ENCODE measurements at regions not wholly inside any gene's neighbourhood (a gene's known extent, or its start where the extent isn't known, plus 50 kb on each side); places are given as distances from the start of the nearest gene placed in this dataset.

DNA sequence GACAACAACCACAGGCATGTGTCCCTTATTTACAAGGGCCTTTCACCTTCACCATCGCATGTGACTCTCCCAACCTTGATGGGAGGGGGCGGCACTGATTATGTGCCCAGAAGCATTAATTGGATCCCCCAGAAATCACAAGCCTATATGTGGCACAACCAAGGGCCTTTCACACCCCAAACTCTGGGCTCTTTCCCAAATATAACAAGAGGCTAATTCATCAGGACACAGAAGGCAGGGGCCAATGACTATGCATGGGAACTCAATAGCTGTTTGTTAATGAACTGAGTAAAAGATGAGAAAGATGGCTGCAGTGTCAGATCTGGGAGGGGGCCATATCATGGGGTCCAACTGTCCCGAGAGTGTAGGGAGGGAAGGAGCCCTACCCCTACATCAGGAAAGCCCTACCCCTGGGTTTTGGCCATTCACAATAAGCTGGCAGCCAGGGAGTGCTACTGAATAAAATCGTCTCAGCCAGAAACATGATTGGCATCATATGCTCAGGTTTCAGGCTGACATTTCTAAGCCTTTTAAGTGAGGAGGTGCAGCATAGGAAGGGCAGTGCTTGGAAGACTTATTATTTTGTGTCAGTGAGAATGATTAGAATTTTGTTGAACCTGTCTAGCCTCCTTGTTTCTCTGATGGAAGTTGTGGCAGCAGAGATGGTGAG lies 814.4 kb upstream of the AMELY start:
- Histone ChIP-seq H3K27ac (ENCODE audit: low read depth, low read length) (no peak overlapping the region), H3K27me3 (ENCODE audit: control insufficient read depth, insufficient read depth, low read length) (no peaks in the 10 kb centered on the region), H3K9me3 (ENCODE audit: control insufficient read depth, insufficient read depth, low read length) (no peaks in the 10 kb centered on the region), H3K4me3 (ENCODE audit: low read depth, low read length) (no peak overlapping the region)
- DNase-seq (ENCODE audit: low read depth, low spot score), result no peak
- ChIA-PET CTCF (no interaction called here), POLR2A (no interaction called here)
- TF ChIP-seq, protein P1, sequence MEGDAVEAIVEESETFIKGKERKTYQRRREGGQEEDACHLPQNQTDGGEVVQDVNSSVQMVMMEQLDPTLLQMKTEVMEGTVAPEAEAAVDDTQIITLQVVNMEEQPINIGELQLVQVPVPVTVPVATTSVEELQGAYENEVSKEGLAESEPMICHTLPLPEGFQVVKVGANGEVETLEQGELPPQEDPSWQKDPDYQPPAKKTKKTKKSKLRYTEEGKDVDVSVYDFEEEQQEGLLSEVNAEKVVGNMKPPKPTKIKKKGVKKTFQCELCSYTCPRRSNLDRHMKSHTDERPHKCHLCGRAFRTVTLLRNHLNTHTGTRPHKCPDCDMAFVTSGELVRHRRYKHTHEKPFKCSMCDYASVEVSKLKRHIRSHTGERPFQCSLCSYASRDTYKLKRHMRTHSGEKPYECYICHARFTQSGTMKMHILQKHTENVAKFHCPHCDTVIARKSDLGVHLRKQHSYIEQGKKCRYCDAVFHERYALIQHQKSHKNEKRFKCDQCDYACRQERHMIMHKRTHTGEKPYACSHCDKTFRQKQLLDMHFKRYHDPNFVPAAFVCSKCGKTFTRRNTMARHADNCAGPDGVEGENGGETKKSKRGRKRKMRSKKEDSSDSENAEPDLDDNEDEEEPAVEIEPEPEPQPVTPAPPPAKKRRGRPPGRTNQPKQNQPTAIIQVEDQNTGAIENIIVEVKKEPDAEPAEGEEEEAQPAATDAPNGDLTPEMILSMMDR (IDR thresholded peaks at IDR 0.05; ENCODE audit: low read depth, low read length), result no peak

DNA sequence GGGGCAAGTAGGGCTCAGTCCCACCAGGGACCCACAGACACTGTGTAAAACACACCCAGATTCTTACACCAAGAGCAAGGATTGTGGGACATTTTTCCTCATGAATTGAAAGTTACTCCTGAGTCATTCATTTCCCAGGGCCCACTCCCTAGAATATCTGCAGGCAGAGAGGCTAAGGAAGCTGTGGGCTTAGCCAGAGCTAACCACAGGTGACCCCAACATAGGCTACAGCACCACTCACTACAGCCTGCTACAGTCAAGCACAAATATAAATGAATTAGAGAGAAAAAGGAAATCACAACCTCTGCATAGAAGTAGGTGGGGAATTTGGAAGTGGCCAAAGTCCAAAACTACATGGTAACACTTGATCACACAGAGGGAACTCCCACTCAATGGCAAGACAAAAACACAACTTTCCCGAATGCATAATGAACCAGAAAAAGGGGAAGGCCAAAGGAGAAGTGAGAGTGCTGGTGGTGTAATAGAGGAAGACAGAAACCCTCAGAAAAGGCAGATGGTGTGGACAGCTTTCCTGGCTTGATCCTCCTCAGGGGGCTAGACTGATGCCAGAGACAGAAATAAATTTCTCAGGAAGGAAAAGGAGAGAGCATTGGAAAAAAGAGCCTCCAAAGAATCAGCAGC lies 812.6 kb upstream of the AMELY start:
- TF ChIP-seq, protein P1 (IDR thresholded peaks at IDR 0.05; ENCODE audit: low read depth, low read length), result no peak
- H3K27ac ChIP-seq (ENCODE audit: low read depth, low read length), result no peak overlapping the region
- POLR2A ChIA-PET, result no interaction called here

DNA sequence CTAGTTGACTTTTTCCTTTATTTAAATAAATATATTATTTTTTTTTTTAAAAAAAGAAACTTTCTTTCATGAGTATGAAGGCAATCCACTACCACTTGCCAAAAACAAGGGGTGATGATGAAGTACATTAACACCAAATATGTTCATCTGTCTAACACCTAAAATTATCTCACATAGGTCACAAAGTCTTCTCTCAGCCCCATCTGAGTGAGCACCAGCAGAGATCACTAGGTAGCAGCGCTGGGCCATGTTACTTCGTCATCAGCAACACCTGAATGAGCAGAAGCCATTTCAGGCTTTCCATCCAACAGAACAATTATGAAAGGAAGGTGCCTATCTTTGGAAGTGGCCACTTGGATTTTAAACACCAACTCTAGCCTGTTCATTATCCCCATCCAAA lies 811.6 kb upstream of the AMELY start:
- TF ChIP-seq, protein P1 (IDR thresholded peaks at IDR 0.05; ENCODE audit: low read depth, low read length), result no peak
- ChIA-PET CTCF (no interaction called here), POLR2A (no interaction called here)
- no peak for DNase-seq (ENCODE audit: low read depth, low spot score)
- H3K27ac ChIP-seq (ENCODE audit: low read depth, low read length), result no peak overlapping the region
- H3K4me3 ChIP-seq (ENCODE audit: low read depth, low read length), result no peak overlapping the region
- H3K9me3 ChIP-seq (ENCODE audit: control insufficient read depth, insufficient read depth, low read length), result no peaks in the 10 kb centered on the region
- no peaks in the 10 kb centered on the region for H3K27me3 ChIP-seq (ENCODE audit: control insufficient read depth, insufficient read depth, low read length)

More for the DNA sequence above, 812.6 kb upstream of the AMELY start:
- Histone ChIP-seq H3K27me3 (ENCODE audit: control insufficient read depth, insufficient read depth, low read length) (no peaks in the 10 kb centered on the region), H3K9me3 (ENCODE audit: control insufficient read depth, insufficient read depth, low read length) (no peaks in the 10 kb centered on the region), H3K4me3 (ENCODE audit: low read depth, low read length) (no peak overlapping the region)
- CTCF ChIA-PET, result no interaction called here
- no peak for DNase-seq (ENCODE audit: low read depth, low spot score)

DNA sequence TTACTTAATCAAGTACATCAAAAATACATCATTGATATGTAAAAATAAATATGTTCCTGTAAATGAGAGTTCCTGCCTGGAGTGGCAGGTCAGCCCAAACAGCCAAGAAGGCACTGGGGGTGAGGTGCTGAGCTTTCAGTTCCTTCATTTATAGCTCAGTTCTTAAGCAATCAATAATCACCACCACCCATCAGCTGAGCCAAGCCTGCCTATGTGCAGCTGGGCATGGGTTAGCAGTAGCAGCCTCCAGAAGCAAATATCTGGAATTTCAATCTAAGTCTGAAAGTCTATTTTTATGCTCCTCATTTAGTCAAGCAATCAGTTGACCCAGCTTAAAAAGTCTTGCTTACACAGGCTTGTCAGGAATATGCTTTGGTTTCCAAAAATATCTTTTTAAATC lies 811.0 kb upstream of the AMELY start:
- DNase-seq (ENCODE audit: low read depth, low spot score), result no peak
- H3K9me3 ChIP-seq (ENCODE audit: control insufficient read depth, insufficient read depth, low read length), result no peaks in the 10 kb centered on the region
- TF ChIP-seq, protein P1 (IDR thresholded peaks at IDR 0.05; ENCODE audit: low read depth, low read length), result no peak
- H3K27me3 ChIP-seq (ENCODE audit: control insufficient read depth, insufficient read depth, low read length), result no peaks in the 10 kb centered on the region
- CTCF ChIA-PET, result no interaction called here
- H3K27ac ChIP-seq (ENCODE audit: low read depth, low read length), result no peak overlapping the region
- H3K4me3 ChIP-seq (ENCODE audit: low read depth, low read length), result no peak overlapping the region
- POLR2A ChIA-PET, result no interaction called here

DNA sequence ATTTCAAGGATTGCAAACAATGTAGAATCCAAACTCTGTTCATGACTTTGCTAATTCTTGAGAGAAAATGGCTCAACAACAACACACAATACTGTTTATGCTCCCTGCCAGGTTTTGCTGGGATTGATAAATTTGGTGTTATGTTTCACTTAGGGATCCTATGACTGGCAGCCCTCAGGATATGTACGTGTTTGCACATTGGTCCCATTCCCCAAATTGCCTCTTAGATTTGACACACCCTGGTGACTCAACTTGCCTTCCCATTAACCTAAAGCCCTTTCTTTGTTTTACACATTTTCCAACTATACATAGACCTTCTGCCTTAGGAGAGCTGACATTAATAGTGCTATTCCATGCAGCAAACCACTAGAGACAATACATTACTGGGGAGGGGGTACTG lies 809.4 kb upstream of the AMELY start:
- Histone ChIP-seq H3K27me3 (ENCODE audit: control insufficient read depth, insufficient read depth, low read length) (no peaks in the 10 kb centered on the region), H3K27ac (ENCODE audit: low read depth, low read length) (no peak overlapping the region), H3K9me3 (ENCODE audit: control insufficient read depth, insufficient read depth, low read length) (no peaks in the 10 kb centered on the region), H3K4me3 (ENCODE audit: low read depth, low read length) (no peak overlapping the region)
- no peak for DNase-seq (ENCODE audit: low read depth, low spot score)
- POLR2A ChIA-PET, result no interaction called here
- CTCF ChIA-PET, result no interaction called here
- TF ChIP-seq, protein P1 (IDR thresholded peaks at IDR 0.05; ENCODE audit: low read depth, low read length), result no peak

Measured in AG04450 (cell line).